Fibroblast of the aortic adventitia (primary cell): ENCODE measurements at regions not wholly inside any gene's neighbourhood (a gene's known extent, or its start where the extent isn't known, plus 50 kb on each side); places are given as distances from the start of the nearest gene placed in this dataset.

Source experiments
- DNase-seq: peaks from one replicate; pipeline ENCODE4 v3.0.0-alpha.2; 2010; ENCODE audit warnings: low read depth
- H3K4me3 ChIP-seq: 2 replicates; pipeline ENCODE4 v1.5.1; 2011; ENCODE audit warnings: low read depth, mild to moderate bottlenecking, control low read depth, low read length, moderate library complexity
- CTCF ChIP-seq: IDR thresholded peaks from 2 replicates; pipeline ENCODE4 v1.5.1; 2011; ENCODE audit warnings: mild to moderate bottlenecking, low read length, control low read depth, inconsistent platforms; ENCODE audit not compliant: insufficient read depth

- TF ChIP-seq CTCF: no peak
- no peak for DNase-seq
Measured at GRCh38 chrX:81791086-81791485, 589.2 kb downstream of the SH3BGRL start.

More at GRCh38 chrX:81791086-81791485, 589.2 kb downstream of the SH3BGRL start:
- no peak overlapping the region for H3K4me3 ChIP-seq
